Transverse colon (tissue), 4 donors: ENCODE measurements at regions not wholly inside any gene's neighbourhood (a gene's known extent, or its start where the extent isn't known, plus 50 kb on each side); places are given as distances from the start of the nearest gene placed in this dataset.

ENCODE experiments used
- CTCF ChIP-seq, 5 experiments: fragments of 200-600 bp in 3 of 5; fragments of 450-650 bp in 2 of 5; sonication (generic) in 3 of 5; IDR thresholded peaks; 1 replicate in 2 of 5; 2 replicates in 3 of 5; pipeline ENCODE4 v1.5.1; 2016 to 2017; ENCODE audit warnings: antibody characterized with exemption in 5 of 5, inconsistent platforms in 3 of 5, mild to moderate bottlenecking in 2 of 5, moderate library complexity in 1 of 5
- POLR2A ChIP-seq: fragments of 450-650 bp; IDR thresholded peaks from one replicate; pipeline ENCODE4 v1.6.1; 2016; ENCODE audit warnings: antibody characterized with exemption, mild to moderate bottlenecking, moderate library complexity
- POLR2AphosphoS5 ChIP-seq, 3 donors: sonication (generic); formaldehyde crosslinking; IDR thresholded peaks; one replicate each; pipeline ENCODE4 v1.6.1; 2016; ENCODE audit warnings: antibody characterized with exemption in 3 of 3

- TF ChIP-seq CTCF (IDR thresholded peaks at IDR 0.05) (no peak), POLR2AphosphoS5 (IDR thresholded peaks at IDR 0.05) (no peak), POLR2A (no peak)
Observed at GRCh38 chr10:63696205-63696604, 175.0 kb downstream of the REEP3 start.
